NOMO-1 treated with DMSO at 0.1 percent for 48 hours (cell line): ENCODE measurements at regions not wholly inside any gene's neighbourhood (a gene's known extent, or its start where the extent isn't known, plus 50 kb on each side); places are given as distances from the start of the nearest gene placed in this dataset.

Experiments used
- DNase-seq: peaks from one replicate; lab custom pipeline; 2025; ENCODE audit not compliant: unreplicated experiment; lab: John Stamatoyannopoulos, UW

DNA sequence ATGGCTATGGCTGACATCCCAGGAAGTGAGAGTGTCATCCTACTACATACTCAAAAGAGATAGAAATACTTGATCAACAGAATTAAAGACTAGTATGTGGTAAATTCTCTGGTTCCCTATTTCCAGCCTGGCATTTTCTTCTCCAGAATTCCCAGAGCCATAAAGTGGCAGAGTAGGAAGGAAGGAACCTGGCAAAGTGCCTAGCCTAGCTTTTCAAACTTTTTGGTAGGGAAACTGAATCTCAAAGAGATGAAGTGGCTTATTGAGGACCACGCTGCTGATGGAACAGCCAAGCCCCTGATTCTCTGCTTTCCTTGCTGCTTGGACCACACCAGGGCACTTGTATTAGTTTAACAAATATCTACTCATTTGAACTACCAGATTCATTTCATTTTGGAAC, 312.4 kb upstream of the RORA start:
- no peak for DNase-seq

- DNase-seq: no peak
Measured at GRCh38 chr15:61537337-61537736, 308.2 kb upstream of the RORA start.

- no peak for DNase-seq
Measured at GRCh38 chr15:61534986-61535385, 305.9 kb upstream of the RORA start.

GRCh38 chr15:61530769-61531168, 301.7 kb upstream of the RORA start:
- DNase-seq: no peak

- DNase-seq: no peak
Measured at GRCh38 chr15:61528581-61528910, 299.4 kb upstream of the RORA start.

DNA sequence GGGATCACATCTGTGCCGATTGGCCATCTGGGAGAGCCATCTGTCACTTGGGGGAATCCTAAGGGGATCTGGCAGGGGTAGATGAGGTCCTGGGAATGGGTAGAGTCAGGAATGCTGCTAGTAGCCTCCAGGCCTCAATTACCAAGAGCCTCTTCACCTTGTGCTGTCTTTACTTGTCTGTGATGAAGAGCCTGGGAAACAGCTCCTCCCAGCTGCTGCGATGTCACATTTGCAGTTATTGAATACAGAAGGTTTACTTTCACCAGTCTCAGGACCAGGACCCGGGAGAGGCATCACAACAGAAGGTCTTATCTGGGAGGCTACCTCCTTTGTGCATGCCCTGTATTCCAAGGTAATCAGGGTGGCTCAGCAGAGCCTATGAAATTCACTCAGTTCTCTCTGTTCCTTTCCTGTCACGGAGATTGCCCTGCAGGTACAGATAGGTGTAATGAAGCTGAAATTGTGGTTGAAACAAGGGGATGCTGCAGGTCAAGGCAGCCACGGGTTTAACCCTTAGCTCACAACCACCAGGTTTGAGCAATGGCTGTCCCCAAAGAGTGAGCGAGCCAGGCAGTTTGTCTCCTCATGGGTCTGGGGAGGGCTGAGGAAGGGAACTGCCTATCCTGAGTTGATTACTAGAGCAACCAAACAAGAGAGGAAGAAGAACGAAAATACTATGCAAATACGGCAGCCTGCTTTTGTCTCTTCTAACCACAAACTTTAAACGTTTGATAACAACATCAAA, 298.9 kb upstream of the RORA start:
- no peak for DNase-seq

DNA sequence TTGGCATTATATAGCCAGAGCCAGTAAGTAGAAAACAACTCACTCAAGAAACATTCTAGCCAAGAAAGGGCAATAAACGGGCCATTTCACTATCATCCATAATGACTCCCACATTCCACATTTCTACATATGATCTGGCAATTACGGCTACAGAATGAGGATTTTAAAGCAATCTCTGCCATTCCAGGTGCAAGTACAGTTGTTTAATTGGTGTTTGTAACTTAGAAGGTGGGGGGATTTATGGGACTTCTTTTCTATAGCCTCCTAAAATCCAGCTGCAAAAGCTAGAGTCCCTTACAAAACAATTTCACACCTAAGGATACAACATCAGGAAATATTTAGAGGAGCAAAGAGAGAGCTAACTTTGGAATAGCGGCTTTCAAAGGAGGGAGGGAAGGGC, 295.4 kb upstream of the RORA start:
- no peak for DNase-seq

GRCh38 chr15:61524086-61524485, 295.0 kb upstream of the RORA start:
- no peak for DNase-seq

GRCh38 chr15:61522411-61522810, 293.3 kb upstream of the RORA start:
- no peak for DNase-seq

DNA sequence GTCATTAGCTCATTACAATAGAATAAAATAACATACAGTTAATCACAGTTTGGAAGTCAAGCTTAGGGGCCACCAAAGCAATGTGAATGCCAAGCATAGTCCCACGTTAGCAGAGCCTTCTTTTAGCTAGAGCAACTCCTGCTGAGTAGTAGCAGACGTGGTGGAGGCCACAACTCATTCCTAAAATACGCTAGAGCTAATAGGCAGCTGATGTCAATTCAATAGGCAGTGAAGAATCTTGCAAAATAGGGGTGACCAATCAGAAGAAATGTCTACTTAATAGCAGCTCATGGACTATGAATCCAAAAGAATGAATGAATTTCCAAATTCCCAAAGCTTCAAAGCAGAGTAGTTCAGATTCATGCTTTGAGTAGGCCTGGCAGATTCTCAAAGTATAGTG, 292.9 kb upstream of the RORA start:
- DNase-seq: no peak

DNA sequence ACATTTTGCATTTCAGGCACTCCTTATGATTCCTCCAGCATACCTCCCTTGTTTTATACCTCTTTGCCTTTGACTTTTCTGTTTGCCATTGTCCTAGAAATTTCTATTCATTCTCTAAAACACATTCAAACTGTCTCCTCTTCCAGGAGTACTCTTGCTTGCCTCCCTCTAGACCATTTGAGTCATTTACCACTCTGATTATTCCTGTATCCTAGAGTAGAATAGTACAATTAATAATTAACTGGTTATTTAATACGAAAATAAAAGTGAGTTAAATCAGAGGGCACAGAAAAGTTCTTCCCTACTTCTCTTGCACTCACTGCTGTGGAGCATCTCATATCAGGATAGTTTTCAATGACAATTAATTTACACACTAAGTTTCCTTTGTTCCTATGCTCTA, 290.2 kb upstream of the RORA start:
- DNase-seq: no peak

GRCh38 chr15:61518191-61518950, 289.3 kb upstream of the RORA start:
- DNase-seq: no peak

DNA sequence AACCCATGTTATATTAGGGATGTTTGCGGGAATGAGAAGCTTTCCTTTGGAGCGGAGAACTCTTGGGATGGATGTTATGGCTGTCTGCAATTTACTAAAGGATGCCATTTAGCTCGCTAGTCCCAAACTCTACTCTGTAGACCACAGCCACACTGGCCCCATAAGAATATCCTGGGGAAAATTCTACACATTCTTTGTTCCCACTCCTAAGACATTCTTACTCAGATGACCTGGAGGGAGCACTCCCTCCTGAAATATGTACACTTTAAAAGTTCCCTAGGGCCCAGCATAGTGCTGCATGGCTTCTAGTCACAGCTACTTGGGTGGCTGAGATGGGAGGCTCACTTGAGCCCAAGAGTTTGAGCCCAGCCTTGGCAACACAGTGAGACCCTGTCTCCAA, 288.7 kb upstream of the RORA start:
- no peak for DNase-seq

GRCh38 chr15:61517335-61517734, 288.2 kb upstream of the RORA start:
- no peak for DNase-seq

GRCh38 chr15:61511756-61512155, 282.7 kb upstream of the RORA start:
- DNase-seq: no peak

- no peak for DNase-seq
Measured at GRCh38 chr15:61511089-61511488, 282.0 kb upstream of the RORA start.

DNA sequence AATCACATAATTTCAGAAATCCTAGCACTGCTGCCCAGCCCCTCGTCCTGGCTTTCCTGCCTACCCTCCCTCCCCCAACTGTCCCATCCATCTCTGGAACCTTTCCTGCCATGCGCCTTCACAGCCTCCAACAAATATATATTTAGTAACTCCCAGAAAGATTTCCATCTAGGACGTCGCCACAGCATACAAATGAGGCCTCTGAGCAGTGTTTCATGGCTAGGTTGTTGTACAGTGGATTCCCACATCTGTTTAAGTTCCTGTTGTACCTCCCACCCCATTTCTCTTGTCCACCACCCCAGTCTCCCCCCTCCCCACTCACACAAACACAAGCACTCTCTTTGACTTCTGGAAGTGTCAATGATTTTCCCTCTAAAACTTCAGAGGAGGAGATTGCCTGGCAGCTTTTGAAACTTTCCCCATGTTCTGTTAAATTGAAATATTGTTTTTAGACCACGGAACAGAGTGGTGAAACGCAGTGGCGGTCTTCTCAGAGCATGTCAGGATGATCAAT, 280.3 kb upstream of the RORA start:
- no peak for DNase-seq

- DNase-seq: no peak
Measured at GRCh38 chr15:61503383-61503969, 274.4 kb upstream of the RORA start.

DNA sequence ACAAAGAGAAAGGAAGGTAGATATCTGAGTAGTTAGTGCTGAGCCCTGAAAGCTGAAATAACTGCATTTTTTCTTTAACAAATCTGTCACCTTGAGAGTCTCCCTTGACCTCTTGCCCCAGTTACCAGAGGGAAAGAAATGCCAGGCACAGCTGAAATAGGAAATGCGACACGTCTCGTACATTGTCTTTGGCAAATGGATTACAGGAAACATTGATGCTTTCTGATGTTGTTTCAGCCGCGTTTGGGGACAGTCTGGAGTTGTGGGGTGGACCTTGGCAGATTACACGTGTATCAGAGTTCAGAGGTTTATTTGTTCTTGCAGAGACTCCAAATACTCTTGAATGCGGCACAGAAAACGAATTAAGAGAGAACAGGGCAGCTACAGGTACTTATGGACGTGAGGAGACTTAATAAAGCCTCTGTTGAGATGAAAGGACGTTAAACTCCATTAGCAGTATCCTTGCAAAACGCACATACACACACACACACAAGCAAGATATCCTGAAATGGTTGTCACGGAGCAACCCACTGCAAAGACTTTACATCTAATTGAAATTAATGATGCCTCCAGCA, 272.8 kb upstream of the RORA start:
- DNase-seq: no peak

DNA sequence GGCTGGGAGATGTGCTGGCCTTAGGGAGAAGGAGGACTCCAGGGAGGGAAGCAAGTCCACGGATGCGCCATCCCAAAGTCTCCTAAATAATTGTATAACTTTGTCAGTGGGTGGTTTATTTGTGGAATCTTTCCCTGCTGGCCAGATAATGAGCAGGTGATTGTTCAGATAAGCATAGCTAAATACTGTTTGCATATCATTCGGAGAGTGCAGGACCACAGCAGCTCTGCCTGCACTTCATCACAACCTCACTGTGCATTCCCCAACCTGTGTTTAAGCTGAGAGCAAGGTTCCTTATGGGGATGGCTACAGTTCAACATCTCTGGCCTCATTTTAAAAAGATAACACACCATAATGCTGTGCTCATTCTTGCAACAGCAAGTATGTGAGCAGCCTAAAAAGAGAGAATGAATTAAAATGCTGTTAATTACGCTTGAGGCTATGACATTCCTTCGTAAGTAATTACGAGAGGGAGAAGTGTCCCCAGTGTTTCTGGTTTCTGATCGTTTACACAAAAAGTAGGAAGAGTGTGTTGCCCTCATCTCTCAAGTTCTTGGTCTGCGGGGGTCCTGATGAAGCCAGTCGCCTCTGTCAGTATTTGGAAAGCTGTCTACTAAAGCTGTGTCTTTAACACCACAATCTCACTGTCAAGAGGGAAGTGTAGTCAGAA, 272.0 kb upstream of the RORA start:
- no peak for DNase-seq

DNA sequence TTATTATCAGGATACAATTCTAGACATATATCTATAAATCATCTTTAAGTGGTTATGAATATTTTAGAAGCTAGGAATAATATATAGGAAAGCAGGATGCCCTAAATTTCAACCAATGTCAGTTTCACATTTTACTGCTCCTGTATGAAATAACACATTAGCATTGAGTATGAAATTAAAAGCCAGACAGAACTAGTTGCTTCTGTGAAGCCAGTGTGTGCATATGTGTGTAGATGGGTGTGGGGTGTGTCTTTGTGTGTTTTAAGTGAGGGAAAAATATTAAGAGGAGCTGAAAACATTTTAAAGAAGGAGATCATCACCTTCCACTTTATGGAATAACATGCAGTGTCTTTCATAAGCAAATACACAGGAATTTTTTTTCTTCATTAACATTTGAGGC, 271.4 kb upstream of the RORA start:
- no peak for DNase-seq
